Fibroblast of lung (primary cell): ENCODE measurements at regions not wholly inside any gene's neighbourhood (a gene's known extent, or its start where the extent isn't known, plus 50 kb on each side); places are given as distances from the start of the nearest gene placed in this dataset.

Experiments used
- EZH2 ChIP-seq: IDR thresholded peaks from 2 replicates; pipeline ENCODE4 v1.5.1; 2012; ENCODE audit warnings: low read length, control low read depth, mild to moderate bottlenecking; ENCODE audit errors: missing control alignments
- TF ChIP-seq, protein P1 (sequence below), 2 donors: IDR thresholded peaks in 1 of 2; conservative IDR thresholded peaks in 1 of 2; 1 replicate in 1 of 2; 2 replicates in 1 of 2; pipeline ENCODE4 v1.5.1; 2011 to 2012; ENCODE audit warnings: low read length in 2 of 2, control low read depth in 1 of 2, inconsistent platforms in 1 of 2, low read depth in 1 of 2, mild to moderate bottlenecking in 1 of 2

DNA sequence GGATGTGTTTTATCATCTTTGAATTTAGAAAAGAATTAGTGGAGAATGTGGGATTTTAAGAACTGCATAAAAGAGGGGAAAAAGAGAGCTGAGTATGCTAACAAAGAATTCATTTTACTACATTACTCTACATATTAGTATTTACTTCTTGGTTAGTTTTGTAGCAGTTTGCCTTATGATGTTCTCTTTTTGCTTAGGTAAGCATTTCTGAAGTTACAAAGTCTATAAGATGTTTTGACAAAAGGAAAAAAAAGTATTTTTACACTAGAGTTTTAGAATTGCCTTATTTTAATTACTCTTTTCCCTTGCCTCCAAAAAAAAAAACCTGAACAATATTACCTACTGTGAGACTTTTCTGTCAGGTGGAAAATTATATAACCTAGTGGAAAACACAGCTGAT lies 739.5 kb upstream of the SLC39A10 start:
- TF ChIP-seq, protein P1, sequence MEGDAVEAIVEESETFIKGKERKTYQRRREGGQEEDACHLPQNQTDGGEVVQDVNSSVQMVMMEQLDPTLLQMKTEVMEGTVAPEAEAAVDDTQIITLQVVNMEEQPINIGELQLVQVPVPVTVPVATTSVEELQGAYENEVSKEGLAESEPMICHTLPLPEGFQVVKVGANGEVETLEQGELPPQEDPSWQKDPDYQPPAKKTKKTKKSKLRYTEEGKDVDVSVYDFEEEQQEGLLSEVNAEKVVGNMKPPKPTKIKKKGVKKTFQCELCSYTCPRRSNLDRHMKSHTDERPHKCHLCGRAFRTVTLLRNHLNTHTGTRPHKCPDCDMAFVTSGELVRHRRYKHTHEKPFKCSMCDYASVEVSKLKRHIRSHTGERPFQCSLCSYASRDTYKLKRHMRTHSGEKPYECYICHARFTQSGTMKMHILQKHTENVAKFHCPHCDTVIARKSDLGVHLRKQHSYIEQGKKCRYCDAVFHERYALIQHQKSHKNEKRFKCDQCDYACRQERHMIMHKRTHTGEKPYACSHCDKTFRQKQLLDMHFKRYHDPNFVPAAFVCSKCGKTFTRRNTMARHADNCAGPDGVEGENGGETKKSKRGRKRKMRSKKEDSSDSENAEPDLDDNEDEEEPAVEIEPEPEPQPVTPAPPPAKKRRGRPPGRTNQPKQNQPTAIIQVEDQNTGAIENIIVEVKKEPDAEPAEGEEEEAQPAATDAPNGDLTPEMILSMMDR (conservative IDR thresholded peaks at IDR 0.05 in 1 of 2, IDR thresholded peaks at IDR 0.05 in 1 of 2; ENCODE audit: low read depth in 1 of 2, low read length in 2 of 2): no peak
- no peak for TF ChIP-seq EZH2
